Ramos (cell line): ENCODE measurements at regions not wholly inside any gene's neighbourhood (a gene's known extent, or its start where the extent isn't known, plus 50 kb on each side); places are given as distances from the start of the nearest gene placed in this dataset.
"Not testable (repeated sequence)": the region's sequence is repeated elsewhere in the genome, so short reads cannot be mapped to it uniquely, and the experiment has no call there.

Experiments
- in situ Hi-C: fragments of 300-500 bp; cut with MboI; formaldehyde crosslinking; loops from one replicate; pipeline ENCODE4 v1.14.3; 2022; ENCODE audit warnings: low sequenced_read_pairs; ENCODE audit not compliant: unreplicated experiment

DNA sequence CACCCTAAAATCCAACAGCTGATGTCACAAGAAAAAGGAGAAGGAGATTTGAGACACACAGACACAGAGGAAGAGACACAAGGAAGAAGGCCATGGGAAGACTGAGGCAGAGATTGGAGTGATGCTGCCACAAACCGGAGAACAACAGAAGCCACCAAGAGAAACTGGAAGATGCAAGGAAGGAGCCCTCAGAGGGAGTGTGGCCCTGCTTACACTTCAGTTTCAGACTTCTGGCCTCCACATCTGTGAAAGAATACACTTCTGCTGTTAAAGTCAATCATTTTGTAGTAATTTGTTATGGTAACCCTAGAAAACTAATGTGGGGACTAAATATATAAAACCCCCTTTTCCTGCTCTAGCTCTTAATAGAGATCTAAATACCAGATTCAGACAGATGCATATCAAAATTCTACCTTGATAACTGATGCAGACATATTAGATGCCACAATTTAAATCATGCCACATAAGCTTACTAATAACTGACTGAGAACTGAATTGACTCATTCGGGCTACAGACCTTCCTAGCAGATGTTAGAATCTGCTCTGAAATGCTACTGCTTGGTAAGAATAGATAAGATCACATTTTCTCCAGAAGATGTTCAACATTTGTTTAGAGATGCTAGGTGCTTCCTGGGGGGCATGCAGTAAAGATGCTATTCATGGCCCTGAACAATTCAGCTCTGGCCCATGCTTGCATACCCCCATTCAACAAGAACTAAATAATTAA, 113.1 kb upstream of the CCND2 start:
- in situ Hi-C loops, result no loop called here

DNA sequence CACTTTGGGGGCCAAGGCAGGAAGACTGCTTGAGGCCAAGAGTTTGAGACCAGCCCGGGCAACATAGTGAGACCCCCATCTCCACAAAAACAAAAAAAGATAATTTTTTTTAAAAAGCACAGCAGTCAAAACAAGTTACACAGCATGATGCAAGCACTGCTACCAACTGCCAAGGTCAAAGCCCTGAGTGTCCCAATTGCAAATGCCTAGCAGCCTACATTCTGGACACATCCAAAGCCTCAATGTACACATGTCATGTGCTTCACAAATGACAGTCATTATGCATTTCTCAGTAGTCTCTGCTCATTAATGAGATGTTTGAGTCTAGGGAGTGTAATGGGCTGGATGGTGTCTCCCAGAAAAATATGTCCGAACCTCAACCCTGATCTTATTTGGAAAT, 113.7 kb upstream of the CCND2 start:
- in situ Hi-C loops, result no loop called here

GRCh38 chr12:4158306-4158705, 115.3 kb upstream of the CCND2 start:
- in situ Hi-C loops, result no loop called here

DNA sequence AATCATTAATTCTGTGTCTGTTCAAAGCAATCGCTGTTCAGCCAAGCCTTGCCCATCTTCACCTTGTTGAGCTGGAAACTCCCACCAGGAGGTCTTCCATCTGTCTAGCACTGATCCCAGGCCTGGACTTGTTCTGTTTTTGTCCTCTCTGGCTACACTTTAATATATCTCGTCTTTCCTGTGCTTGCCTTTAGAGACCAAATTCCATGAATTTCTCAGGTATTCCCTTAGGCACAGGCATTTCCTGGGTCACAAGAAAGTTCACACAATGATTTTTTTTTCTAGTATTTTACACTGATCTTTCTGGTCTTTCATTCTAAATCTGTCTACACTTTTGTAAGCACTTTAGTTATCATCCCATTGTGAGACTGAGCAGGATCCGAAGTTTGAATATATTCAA, 116.4 kb upstream of the CCND2 start:
- in situ Hi-C loops, result no loop called here

- in situ Hi-C loops, result no loop called here
Observed at GRCh38 chr12:4156317-4156716, 117.2 kb upstream of the CCND2 start.

DNA sequence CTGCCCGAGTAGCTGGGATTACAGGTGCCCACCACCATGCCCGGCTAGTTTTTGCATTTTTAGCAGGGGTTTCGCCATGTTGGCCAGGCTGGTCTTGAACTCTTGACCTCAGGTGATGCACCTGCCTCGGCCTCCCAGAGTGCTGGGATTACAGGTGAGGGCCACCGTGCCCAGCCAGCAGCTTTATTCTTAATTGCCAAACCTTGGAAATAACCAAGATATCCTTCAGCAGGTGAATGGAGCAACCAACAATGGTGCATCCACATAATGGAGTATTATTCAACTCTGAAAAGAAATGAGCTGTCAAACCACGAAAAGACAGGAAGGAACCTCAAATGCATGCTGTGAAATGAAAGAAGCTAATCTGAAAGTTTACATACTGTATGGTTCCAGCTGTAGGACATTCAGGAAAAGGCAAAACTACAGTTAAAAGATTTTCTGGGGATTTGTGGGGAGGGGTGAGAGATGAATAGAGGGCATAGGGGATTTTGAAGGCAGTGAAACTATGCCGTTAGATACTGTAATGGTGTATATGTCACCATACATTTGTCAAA, 118.8 kb upstream of the CCND2 start:
- in situ Hi-C loops, result no loop called here

GRCh38 chr12:4153343-4153892, 120.1 kb upstream of the CCND2 start:
- in situ Hi-C loops, result no loop called here

- in situ Hi-C loops, result no loop called here
Observed at GRCh38 chr12:4152145-4152795, 121.3 kb upstream of the CCND2 start.

DNA sequence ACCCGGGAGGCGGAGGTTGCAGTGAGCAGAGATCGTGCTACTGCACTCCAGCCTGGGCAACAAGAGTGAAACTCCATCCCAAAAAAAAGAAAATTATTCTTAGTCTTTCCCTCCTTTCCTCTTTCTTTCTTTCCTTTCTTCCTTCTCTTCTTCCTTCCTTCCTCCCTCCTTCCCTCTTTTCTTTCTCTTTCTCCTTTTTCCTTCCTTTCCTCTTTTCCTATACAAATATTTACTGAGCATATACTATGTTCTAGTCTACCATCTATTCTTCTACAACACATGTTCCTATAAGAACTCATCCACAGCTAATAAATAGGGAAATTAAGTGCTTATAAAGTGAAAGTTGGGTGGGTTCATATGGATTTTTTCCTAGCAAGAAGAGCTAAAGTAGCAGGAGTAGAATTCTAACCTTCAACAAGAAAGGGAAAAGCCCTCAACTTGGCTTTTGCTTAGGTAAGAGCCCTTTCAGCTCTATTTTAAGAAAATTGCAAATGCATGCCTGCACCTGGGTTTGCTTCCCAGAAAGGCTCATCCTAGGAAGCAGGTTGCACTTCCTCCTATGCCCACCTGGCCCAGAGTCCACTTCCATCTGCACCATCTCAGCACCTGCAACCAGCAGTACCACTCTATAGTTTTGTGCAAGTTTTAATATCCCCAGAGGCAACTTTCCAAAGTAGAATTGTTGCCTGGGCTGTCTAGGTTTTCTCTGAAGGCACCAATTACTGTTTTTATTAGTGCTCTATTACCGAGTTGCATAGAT, 122.0 kb upstream of the CCND2 start:
- in situ Hi-C loops, result no loop called here

DNA sequence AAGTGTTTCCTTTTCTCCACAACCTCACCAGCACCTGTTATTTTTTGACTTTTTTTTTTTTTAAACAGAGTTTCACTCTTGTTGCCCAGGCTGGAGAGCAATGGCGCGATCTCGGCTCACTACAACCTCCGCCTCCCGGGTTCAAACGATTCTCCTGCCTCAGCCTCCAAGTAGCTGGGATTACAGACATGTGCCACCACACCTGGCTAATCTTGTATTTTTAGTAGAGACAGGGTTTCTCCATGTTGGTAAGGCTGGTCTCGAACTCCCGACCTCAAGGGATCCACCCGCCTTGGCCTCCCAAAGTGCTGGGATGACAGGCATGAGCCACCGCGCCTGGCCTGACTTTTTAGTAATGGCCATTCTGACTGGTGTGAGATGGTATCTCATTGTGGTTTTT, 123.2 kb upstream of the CCND2 start:
- in situ Hi-C loops, result not testable (repeated sequence)

DNA sequence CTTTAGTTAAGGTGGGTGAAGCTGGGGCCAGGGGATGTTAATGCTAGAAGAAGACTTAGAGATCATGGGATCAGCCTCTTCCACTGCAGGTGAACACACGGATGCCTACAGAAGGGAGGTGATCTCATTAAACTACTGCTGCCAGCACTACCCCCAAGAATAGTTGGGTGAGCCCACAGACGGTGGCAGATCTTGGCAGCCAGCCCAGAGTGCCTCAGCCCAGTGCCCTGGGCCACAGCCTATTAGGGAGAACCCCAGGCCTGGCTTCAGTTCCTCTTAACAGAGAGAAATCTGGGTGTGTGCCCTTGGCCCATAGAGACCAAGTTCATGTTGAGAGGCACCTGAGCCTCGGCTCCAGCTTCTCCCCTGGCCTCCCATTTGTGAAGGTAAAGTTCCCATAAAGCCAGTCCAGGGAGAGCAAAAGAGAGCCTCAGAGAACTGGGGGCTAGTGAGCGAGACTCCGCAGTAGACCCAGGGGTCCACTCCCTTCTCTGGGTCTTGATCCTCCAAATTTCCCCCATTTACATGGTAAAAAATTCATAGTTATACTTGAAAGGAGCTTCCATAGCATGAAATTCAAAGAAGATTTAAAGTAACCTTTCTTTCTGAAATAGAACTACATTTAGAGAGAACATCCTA, 125.0 kb upstream of the CCND2 start:
- in situ Hi-C loops, result no loop called here

GRCh38 chr12:4147031-4147481, 126.5 kb upstream of the CCND2 start:
- in situ Hi-C loops, result no loop called here

DNA sequence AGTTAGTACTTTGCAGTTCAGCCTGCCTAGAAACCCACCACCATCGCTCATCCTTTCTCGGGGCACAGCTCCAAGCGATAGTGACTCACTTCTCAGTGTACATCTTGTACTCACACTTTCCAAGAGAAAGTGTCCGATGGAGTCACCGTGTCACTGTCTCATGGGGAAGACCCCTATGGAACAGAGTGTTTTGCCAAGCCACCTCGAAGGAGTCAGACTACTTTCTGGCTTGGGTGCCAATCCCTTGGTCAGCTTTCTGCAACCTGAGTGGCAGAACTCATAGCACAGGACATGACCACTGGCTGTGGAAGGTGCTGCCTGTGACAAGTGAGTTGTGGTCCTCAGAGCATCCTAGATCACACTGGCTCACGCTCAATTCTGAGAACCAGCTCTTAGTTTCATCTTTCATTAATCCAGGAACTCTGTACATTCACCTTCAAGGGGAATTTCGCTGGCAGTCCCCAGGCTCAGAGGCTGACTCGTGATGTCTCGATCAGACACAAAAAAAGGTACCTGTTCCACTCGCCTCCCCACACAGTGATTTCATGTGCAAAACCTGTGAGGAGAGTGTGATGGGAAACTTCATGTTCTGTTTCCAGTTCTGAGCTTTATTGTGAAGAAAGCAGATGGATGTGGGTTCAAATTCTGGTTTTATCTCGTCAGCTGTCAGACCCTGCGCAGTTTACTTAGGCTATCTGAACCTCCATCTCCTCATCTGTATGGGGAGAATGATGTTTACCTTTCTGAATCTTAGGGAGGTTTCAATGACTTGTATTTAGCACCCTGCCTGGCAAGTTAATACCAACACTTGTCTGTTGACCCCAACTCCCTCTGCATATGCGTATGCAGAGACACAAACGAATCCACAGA, 127.3 kb upstream of the CCND2 start:
- in situ Hi-C loops, result no loop called here

DNA sequence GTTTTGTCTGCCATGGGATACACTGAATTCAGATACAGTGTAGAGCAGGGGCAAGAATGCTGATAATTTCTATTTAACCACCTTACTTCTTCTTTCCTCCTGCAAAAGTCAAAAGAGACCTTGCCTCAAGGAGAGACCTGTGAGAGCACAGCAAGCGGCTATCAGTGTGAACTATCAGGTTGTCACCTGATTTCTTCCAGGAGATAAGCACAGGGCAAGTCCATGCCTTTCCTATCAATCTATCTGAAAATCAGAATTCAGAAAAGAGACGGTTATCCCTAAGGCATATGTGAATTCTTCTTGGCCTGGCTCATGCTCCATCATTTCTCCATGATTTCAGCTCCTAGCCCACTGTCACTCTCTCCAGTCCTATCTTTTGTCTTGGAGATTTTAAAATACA, 128.9 kb upstream of the CCND2 start:
- in situ Hi-C loops, result no loop called here

DNA sequence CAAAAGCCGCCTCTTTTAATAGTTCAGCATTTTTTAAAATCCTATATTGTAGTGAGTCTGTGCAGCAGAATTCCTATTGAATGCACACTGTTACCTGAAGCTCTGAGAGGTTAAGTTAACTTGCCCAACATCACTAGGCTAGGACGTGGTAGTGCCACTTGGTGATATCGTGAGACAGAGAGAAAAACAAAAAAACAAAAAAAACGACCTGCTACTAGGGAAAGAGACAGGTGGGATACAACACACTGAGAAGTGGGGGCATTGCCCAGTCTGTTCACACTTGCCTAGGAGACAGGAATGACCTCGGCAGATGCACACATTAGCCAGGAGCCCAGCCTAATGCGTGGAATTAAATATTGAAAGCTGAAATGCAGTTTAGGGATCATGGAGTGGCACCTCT, 129.7 kb upstream of the CCND2 start:
- in situ Hi-C loops, result no loop called here

GRCh38 chr12:4141348-4142270, 132.0 kb upstream of the CCND2 start:
- in situ Hi-C loops, result no loop called here

- in situ Hi-C loops, result no loop called here
Observed at GRCh38 chr12:4140581-4141301, 132.8 kb upstream of the CCND2 start.

- in situ Hi-C loops, result no loop called here
Observed at GRCh38 chr12:4139191-4139590, 134.4 kb upstream of the CCND2 start.
